BLaER1 (cell line): ENCODE measurements at regions not wholly inside any gene's neighbourhood (a gene's known extent, or its start where the extent isn't known, plus 50 kb on each side); places are given as distances from the start of the nearest gene placed in this dataset.

Experiments
- H3K27ac ChIP-seq: shearing (Covaris generic); formaldehyde crosslinking; 2 replicates; pipeline ENCODE4 v1.8.1; 2022
- H3K27me3 ChIP-seq: shearing (Covaris generic); formaldehyde crosslinking; 2 replicates; pipeline ENCODE4 v1.8.1; 2022
- H3K36me3 ChIP-seq: shearing (Covaris generic); formaldehyde crosslinking; 2 replicates; pipeline ENCODE4 v1.8.1; 2022
- H3K4me1 ChIP-seq: shearing (Covaris generic); formaldehyde crosslinking; 2 replicates; pipeline ENCODE4 v1.8.1; 2022
- H3K4me2 ChIP-seq: shearing (Covaris generic); formaldehyde crosslinking; 2 replicates; pipeline ENCODE4 v1.8.1; 2022
- H3K4me3 ChIP-seq: shearing (Covaris generic); formaldehyde crosslinking; 2 replicates; pipeline ENCODE4 v1.8.1; 2022
- H3K9ac ChIP-seq: shearing (Covaris generic); formaldehyde crosslinking; 2 replicates; pipeline ENCODE4 v1.8.1; 2022
- H3K9me3 ChIP-seq: shearing (Covaris generic); formaldehyde crosslinking; 2 replicates; pipeline ENCODE4 v1.8.1; 2022
- H4K20me1 ChIP-seq: shearing (Covaris generic); formaldehyde crosslinking; 2 replicates; pipeline ENCODE4 v1.8.1; 2022
- Cebpa-rat ChIP-seq: shearing (Covaris generic); IDR thresholded peaks from 2 replicates; pipeline ENCODE4 v1.8.1; 2022

- H3K4me2 ChIP-seq: no peak overlapping the region
- H3K27me3 ChIP-seq: no peaks in the 10 kb centered on the region
- no peaks in the 10 kb centered on the region for H3K4me1 ChIP-seq
- no peaks in the 10 kb centered on the region for H3K36me3 ChIP-seq
- no peaks in the 10 kb centered on the region for H3K9me3 ChIP-seq
- H3K4me3 ChIP-seq: no peak overlapping the region
- no peak for TF ChIP-seq Cebpa-rat
- no peak overlapping the region for H3K27ac ChIP-seq
- no peak overlapping the region for H3K9ac ChIP-seq
- H4K20me1 ChIP-seq: no peaks in the 10 kb centered on the region
Observed at GRCh38 chr2:78928502-78928901, 97.0 kb upstream of the REG3G start.

- TF ChIP-seq Cebpa-rat: no peak
- Histone ChIP-seq H3K4me2 (no peak overlapping the region), H3K27ac (no peak overlapping the region), H3K36me3 (no peaks in the 10 kb centered on the region), H3K4me1 (peaks cover 6% of the 10 kb centered on the region; the same call in 1 of the 2 replicates), H3K4me3 (no peak overlapping the region), H3K9ac (no peak overlapping the region), H3K9me3 (no peaks in the 10 kb centered on the region), H3K27me3 (no peaks in the 10 kb centered on the region), H4K20me1 (no peaks in the 10 kb centered on the region)
Observed at GRCh38 chr2:78940998-78941397, 84.5 kb upstream of the REG3G start.

GRCh38 chr2:78941751-78942150, 83.8 kb upstream of the REG3G start:
- no peak overlapping the region for H3K4me2 ChIP-seq

GRCh38 chr2:78963881-78964280, 61.6 kb upstream of the REG3G start:
- TF ChIP-seq Cebpa-rat: no peak
- Histone ChIP-seq H3K9me3 (no peaks in the 10 kb centered on the region), H4K20me1 (no peaks in the 10 kb centered on the region), H3K4me1 (no peaks in the 10 kb centered on the region), H3K4me2 (no peak overlapping the region), H3K36me3 (no peaks in the 10 kb centered on the region), H3K4me3 (no peak overlapping the region), H3K9ac (no peak overlapping the region), H3K27ac (no peak overlapping the region), H3K27me3 (no peaks in the 10 kb centered on the region)

More at GRCh38 chr2:78941751-78942150, 83.8 kb upstream of the REG3G start:
- Histone ChIP-seq H3K36me3 (no peaks in the 10 kb centered on the region), H3K27ac (no peak overlapping the region), H3K27me3 (no peaks in the 10 kb centered on the region), H4K20me1 (no peaks in the 10 kb centered on the region), H3K4me3 (no peak overlapping the region), H3K9me3 (no peaks in the 10 kb centered on the region), H3K9ac (no peak overlapping the region), H3K4me1 (peaks cover 6% of the 10 kb centered on the region; the same call in 1 of the 2 replicates)
- TF ChIP-seq Cebpa-rat: no peak

- Histone ChIP-seq H3K9ac (no peak overlapping the region), H3K9me3 (no peaks in the 10 kb centered on the region), H3K27me3 (no peaks in the 10 kb centered on the region), H4K20me1 (no peaks in the 10 kb centered on the region), H3K36me3 (no peaks in the 10 kb centered on the region), H3K4me1 (no peaks in the 10 kb centered on the region), H3K4me3 (no peak overlapping the region), H3K4me2 (no peak overlapping the region), H3K27ac (no peak overlapping the region)
- no peak for TF ChIP-seq Cebpa-rat
Observed at GRCh38 chr2:78967294-78967693, 58.2 kb upstream of the REG3G start.

GRCh38 chr2:78973630-78974029, 51.9 kb upstream of the REG3G start:
- Histone ChIP-seq H3K9me3 (no peaks in the 10 kb centered on the region), H3K9ac (no peak overlapping the region), H3K36me3 (no peaks in the 10 kb centered on the region), H4K20me1 (no peaks in the 10 kb centered on the region), H3K4me2 (no peak overlapping the region), H3K4me3 (no peak overlapping the region), H3K4me1 (peaks cover 14% of the 10 kb centered on the region), H3K27me3 (no peaks in the 10 kb centered on the region), H3K27ac (no peak overlapping the region)
- TF ChIP-seq Cebpa-rat: no peak
